Lower leg skin (tissue), 3 donors: ENCODE measurements at regions not wholly inside any gene's neighbourhood (a gene's known extent, or its start where the extent isn't known, plus 50 kb on each side); places are given as distances from the start of the nearest gene placed in this dataset.

Experiments
- CTCF ChIP-seq, 3 donors: fragments of 450-650 bp; IDR thresholded peaks; one replicate each; pipeline ENCODE4 v1.5.1; 2016; ENCODE audit warnings: antibody characterized with exemption in 3 of 3, mild to moderate bottlenecking in 3 of 3, moderate library complexity in 2 of 3
- POLR2A ChIP-seq, 2 donors: fragments of 450-650 bp; IDR thresholded peaks; one replicate each; pipeline ENCODE4 v1.6.1; 2016 to 2017; ENCODE audit warnings: antibody characterized with exemption in 2 of 2, mild to moderate bottlenecking in 1 of 2, moderate library complexity in 1 of 2

GRCh38 chr10:26939962-26940354 lies 79.2 kb upstream of the ABI1 start:
- TF ChIP-seq CTCF (IDR thresholded peaks at IDR 0.05) (no peak), POLR2A (IDR thresholded peaks at IDR 0.05) (no peak)
